Skeletal muscle satellite cell (primary cell): ENCODE measurements at regions not wholly inside any gene's neighbourhood (a gene's known extent, or its start where the extent isn't known, plus 50 kb on each side); places are given as distances from the start of the nearest gene placed in this dataset.

Experiments used
- H3K27me3 ChIP-seq: 2 replicates; pipeline ENCODE4 v1.7.0; 2013; ENCODE audit warnings: low read length; ENCODE audit not compliant: control insufficient read depth, insufficient read depth
- H3K36me3 ChIP-seq: 2 replicates; pipeline ENCODE4 v1.7.0; 2013; ENCODE audit warnings: mild to moderate bottlenecking, control low read depth, low read length; ENCODE audit not compliant: insufficient read depth
- H3K4me1 ChIP-seq: 2 replicates; pipeline ENCODE4 v1.7.0; 2013; ENCODE audit warnings: low read length; ENCODE audit not compliant: control insufficient read depth, insufficient read depth
- H3K4me2 ChIP-seq: 2 replicates; pipeline ENCODE4 v1.7.0; 2013; ENCODE audit warnings: mild to moderate bottlenecking, low read length
- H3K4me3 ChIP-seq: 2 replicates; pipeline ENCODE4 v1.7.0; 2013; ENCODE audit warnings: low read length
- H3K9ac ChIP-seq: 2 replicates; pipeline ENCODE4 v1.7.0; 2013; ENCODE audit warnings: mild to moderate bottlenecking, low read depth, low read length, moderate library complexity
- H3K9me3 ChIP-seq: replicated peaks from 2 replicates; pipeline ENCODE4 v1.7.0; 2013; ENCODE audit warnings: mild to moderate bottlenecking, control low read depth, low read length

DNA sequence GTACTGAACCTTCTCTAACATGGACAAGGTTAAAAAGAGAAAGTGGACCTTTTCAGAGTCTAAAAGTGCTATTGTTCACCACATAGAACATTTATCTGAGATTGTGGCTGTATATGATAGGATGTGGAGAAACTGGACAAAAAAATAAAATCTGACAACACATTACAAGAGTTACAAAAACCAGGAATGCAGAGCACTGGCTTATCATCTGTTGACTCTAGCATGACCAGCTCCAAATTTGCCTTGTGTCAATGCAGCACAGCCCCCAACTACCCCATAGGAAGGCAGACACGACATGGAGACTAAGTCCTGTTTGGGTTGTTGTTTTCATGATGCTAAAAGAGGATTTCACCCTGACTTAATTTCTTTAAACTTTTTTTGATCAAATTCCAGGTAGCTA, 436.9 kb upstream of the MARCKS start:
- no peaks in the 10 kb centered on the region for H3K9me3 ChIP-seq

DNA sequence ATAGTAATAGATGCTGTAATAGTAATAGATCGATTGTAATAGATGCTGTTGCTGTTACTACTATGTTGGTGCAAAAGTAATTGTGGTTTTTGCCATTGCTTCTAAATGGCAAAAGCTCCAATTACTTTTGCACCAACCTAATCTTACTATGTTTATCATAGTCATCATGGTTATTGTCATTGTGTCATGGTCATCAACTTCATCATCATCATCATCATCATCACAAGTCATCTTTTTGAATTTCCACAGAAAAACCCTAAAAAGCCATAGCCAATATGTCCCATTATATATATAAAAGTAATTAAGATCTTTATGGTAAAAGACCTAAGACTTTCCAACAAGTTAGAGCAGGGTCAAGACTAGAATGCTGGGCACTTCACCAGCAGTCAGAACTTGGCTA, 435.1 kb upstream of the MARCKS start:
- Histone ChIP-seq H3K9me3 (no peaks in the 10 kb centered on the region), H3K9ac (no peak overlapping the region), H3K36me3 (no peaks in the 10 kb centered on the region), H3K4me1 (no peaks in the 10 kb centered on the region), H3K27me3 (no peaks in the 10 kb centered on the region), H3K4me3 (no peak overlapping the region), H3K4me2 (no peak overlapping the region)

More for the DNA sequence above, 436.9 kb upstream of the MARCKS start:
- Histone ChIP-seq H3K4me3 (no peak overlapping the region), H3K4me1 (no peaks in the 10 kb centered on the region), H3K36me3 (no peaks in the 10 kb centered on the region), H3K4me2 (no peak overlapping the region), H3K27me3 (no peaks in the 10 kb centered on the region), H3K9ac (no peak overlapping the region)

DNA sequence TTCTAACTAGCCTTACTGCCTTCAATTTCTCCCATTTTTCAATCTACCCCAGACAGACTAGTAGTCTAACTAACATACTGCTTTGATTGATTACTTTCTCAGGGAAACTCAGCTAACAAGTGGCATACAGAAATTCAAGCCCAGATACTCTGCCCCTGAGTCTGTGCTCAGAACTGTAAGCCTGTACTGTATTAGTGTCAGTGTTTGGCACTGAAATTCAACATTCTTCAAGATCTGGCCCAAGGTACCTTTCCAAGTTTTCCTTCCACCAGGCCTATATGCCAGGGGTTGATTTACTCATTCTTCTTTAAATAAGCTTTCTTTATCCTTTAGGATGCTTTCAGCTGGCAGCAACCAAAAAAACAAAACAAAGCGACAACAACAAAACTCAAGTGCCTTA, 433.2 kb upstream of the MARCKS start:
- Histone ChIP-seq H3K36me3 (no peaks in the 10 kb centered on the region), H3K27me3 (no peaks in the 10 kb centered on the region), H3K4me2 (no peak overlapping the region), H3K9ac (no peak overlapping the region), H3K4me3 (no peak overlapping the region), H3K4me1 (no peaks in the 10 kb centered on the region), H3K9me3 (no peaks in the 10 kb centered on the region)

DNA sequence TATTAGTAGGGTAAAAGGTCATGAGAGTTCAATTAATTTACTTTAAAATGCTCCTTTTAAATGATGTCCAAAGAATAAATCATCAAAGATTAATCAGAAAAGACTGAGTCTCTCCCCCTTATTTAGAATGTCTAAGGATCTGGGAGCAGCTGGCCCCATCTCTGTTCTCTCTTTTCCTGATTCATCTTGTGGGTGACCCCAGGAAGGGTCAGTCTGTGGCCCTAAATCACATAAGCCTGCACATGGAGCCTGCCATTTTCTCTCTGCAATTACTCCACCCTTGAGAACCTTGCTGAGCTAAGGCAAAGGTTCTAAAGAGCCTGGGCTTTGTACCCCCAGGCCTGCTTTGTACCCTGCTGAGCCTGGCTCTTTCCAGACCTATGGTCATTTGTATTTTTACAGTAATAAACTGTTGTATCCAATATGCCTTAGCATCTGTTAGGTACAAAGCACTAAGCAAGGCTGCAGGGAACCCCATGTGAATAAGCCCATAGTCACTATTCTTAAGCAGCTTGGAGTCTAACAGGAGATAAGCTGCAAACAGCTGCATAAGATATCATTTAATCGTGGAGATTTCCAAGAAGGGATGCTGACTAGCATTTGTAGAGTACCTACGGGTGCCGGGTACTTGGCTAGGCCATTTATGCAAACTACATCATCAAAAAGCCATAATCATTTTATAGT, 431.0 kb upstream of the MARCKS start:
- Histone ChIP-seq H3K36me3 (no peaks in the 10 kb centered on the region), H3K4me3 (no peak overlapping the region), H3K9me3 (no peaks in the 10 kb centered on the region), H3K4me1 (no peaks in the 10 kb centered on the region), H3K4me2 (no peak overlapping the region), H3K27me3 (no peaks in the 10 kb centered on the region), H3K9ac (no peak overlapping the region)

DNA sequence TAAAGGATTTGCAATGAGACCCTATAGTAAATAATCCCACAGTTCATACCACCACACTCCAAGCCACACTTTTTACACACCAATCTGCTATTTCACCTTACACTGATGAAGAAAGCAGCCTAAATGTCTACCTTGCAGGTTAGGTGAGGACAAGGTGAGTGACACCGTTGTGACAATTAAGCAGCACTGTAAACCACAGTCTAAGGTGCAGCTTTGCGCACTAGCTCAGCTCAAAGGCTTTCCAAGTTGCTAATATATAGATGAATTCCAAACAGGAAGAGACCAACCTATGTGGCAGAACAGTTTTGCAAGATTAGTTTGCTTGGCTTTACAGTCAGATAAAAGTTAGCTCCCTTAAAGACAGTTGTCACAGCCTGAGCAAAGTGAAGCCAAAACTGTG, 429.5 kb upstream of the MARCKS start:
- peaks cover 3% of the 10 kb centered on the region for H3K4me1 ChIP-seq
- H3K9me3 ChIP-seq = no peaks in the 10 kb centered on the region
- H3K9ac ChIP-seq = no peak overlapping the region
- H3K36me3 ChIP-seq = no peaks in the 10 kb centered on the region
- no peak overlapping the region for H3K4me2 ChIP-seq
- no peaks in the 10 kb centered on the region for H3K27me3 ChIP-seq
- H3K4me3 ChIP-seq = no peak overlapping the region

DNA sequence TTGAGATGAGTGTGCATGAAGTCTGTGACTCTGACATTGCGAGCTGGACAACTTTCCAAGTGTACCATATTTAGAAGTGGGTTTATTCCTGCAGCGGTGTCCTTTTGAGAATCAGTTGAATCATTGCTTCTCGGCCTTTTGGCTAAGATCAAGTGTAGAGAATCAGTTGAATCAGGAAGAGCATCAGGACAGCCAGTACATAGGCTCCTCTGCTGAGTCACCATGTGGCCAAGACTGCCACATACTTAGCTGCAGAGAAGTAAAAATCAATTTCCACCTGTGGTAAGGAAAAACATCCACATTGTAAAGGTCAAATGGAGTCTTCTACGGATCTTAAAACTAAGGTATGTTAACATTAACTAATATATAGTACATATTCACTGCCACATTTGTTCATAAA, 428.4 kb upstream of the MARCKS start:
- no peak overlapping the region for H3K9ac ChIP-seq
- H3K4me3 ChIP-seq = no peak overlapping the region
- no peaks in the 10 kb centered on the region for H3K27me3 ChIP-seq
- no peak overlapping the region for H3K4me2 ChIP-seq
- no peaks in the 10 kb centered on the region for H3K9me3 ChIP-seq
- H3K4me1 ChIP-seq = peaks cover 14% of the 10 kb centered on the region
- no peaks in the 10 kb centered on the region for H3K36me3 ChIP-seq

DNA sequence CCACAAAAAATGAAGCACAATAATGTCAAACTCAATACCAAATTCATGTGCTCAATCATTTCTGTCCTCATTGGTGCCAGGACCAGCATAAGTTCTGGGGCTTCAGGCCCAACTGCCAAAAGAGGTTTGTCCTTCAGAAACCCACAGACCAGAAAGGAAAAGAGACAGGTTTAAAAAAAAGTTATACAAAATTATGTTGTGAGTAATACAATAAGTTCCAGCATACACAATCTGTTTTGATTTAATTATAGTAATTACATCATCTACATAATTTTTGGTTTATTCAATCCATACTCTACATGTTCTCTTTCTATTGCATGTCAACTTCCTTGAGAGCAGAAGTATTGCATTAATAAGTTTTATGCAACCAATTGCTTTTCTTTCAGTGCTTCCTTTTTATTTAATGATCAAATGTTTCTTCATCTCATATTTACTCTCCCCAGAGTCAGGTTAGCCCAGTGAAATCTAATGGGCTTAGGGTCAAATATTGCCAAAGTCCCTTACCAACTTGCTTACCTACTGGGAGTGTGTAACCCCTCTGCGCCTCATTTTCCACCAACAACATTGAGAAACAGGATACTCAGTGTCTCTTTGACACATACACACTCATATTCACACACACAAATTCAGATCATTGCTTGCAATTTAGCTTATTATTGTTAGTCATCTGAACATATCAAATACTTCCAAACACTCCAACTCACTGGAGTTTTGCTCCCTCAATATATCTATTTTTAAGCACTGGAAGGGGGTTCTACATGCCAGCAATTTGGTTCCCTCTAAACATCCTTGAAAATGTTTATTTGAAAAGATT, 424.4 kb upstream of the MARCKS start:
- H3K9ac ChIP-seq = no peak overlapping the region
- H3K36me3 ChIP-seq = no peaks in the 10 kb centered on the region
- H3K4me2 ChIP-seq = peak overlapping the region; percentile 18
- no peak overlapping the region for H3K4me3 ChIP-seq
- H3K9me3 ChIP-seq = no peaks in the 10 kb centered on the region
- peaks cover 20% of the 10 kb centered on the region for H3K4me1 ChIP-seq
- H3K27me3 ChIP-seq = no peaks in the 10 kb centered on the region

DNA sequence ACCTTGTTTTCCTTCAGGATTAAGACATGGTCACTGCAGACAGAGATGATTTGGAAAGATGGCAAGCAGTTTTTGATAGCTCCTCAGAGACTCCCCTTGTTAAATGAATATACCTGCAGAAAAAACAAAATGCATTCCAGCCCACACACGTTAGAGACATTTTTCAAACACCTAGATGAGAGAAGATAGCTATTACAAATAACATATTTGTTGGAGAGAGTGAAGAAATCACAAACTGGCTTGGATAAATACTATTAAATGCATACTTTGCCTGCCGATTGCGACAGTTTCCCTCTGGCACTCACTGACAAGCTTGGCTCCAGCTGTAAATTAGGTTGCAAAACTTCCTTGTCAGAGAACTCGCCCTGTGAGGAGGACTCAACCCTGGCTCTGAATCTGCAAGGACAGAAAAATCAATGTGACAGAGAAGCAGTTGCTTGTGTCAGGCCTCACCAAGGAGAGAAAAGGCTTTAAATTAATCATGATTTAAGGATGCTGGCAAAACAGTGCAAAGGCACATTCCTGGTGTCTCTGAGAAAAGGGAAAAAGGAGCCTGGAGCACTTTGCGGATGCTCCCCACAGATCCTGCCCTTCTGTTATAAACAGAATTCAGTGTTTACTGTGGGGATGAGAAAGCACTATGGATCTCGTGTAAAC, 423.7 kb upstream of the MARCKS start:
- Histone ChIP-seq H3K36me3 (no peaks in the 10 kb centered on the region), H3K9ac (no peak overlapping the region), H3K4me2 (peak overlapping the region; percentile 18), H3K4me3 (no peak overlapping the region), H3K4me1 (peaks cover 20% of the 10 kb centered on the region), H3K9me3 (no peaks in the 10 kb centered on the region), H3K27me3 (no peaks in the 10 kb centered on the region)

DNA sequence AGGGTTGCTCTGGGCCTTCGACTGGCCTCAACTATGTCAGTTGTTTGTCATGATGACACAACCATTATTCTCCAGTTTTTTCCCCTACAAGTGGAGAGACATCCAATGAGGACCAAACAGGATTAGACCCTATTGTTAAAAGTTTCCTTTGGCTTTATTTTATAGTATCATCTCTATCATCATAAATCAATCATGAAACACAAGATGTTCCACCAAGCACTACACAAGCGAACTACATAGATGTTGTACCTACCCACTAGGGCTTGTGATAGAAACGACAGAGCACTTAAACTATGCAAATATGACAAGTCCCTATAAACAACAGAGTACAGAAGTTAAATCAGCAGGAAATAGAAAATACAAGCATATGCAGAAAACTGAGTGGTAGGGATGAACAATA, 422.5 kb upstream of the MARCKS start:
- Histone ChIP-seq H3K4me2 (no peak overlapping the region), H3K27me3 (no peaks in the 10 kb centered on the region), H3K36me3 (no peaks in the 10 kb centered on the region), H3K9ac (no peak overlapping the region), H3K4me3 (no peak overlapping the region), H3K4me1 (peaks cover 20% of the 10 kb centered on the region), H3K9me3 (no peaks in the 10 kb centered on the region)

DNA sequence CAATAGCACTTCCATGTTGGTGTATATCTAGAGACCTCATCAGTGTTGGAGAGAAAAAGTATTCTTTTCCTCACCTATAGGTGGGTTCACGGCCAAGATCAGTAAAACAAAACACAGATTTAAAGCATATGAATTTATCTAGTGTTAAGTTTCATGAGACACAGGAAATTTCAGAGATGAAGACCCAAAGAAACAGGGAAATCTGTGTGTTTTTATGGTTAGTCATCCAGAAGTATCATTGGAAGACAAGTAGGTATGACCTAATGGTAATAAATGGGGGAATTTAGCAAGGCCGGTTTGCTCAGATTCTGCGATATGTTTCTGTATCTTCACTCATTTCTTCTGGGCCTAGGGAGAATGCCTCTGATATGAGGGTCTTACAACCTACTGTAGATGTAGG, 419.6 kb upstream of the MARCKS start:
- Histone ChIP-seq H3K4me2 (no peak overlapping the region), H3K4me3 (no peak overlapping the region), H3K9me3 (no peaks in the 10 kb centered on the region), H3K27me3 (no peaks in the 10 kb centered on the region), H3K9ac (no peak overlapping the region), H3K36me3 (no peaks in the 10 kb centered on the region), H3K4me1 (peaks cover 17% of the 10 kb centered on the region)

DNA sequence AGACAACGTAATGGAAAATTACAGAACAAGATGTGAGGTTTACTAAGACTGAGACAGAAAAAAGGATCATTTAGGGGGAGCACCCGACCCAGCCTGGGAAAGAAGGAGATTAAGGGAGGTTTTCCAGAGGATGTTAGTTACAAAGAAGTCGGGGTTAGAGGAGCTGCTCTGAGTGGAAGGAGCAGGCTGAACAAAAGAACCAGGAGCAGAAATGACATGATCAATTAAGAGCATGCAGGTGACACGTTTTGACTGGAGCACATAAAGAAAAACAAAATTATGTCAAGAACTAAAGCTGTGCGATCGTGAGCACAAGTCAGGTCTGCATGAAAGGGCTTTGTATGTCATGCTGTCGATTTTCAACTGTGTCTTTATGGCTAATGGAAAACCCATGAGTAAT, 417.3 kb upstream of the MARCKS start:
- H3K4me2 ChIP-seq = no peak overlapping the region
- H3K9ac ChIP-seq = no peak overlapping the region
- no peaks in the 10 kb centered on the region for H3K9me3 ChIP-seq
- peaks cover 4% of the 10 kb centered on the region for H3K4me1 ChIP-seq
- H3K36me3 ChIP-seq = no peaks in the 10 kb centered on the region
- H3K4me3 ChIP-seq = no peak overlapping the region
- no peaks in the 10 kb centered on the region for H3K27me3 ChIP-seq
